ENCODE measurements at regions not wholly inside any gene's neighbourhood (a gene's known extent, or its start where the extent isn't known, plus 50 kb on each side); places are given as distances from the start of the nearest gene placed in this dataset.

- no peak for DNase-seq (ENCODE audit: low read depth)
- H3K4me3 ChIP-seq (ENCODE audit: low read depth, low read length), result no peak overlapping the region
- TF ChIP-seq CTCF (IDR thresholded peaks at IDR 0.05; ENCODE audit: insufficient read depth, low read length), result no peak
These were observed 541.3 kb downstream of the NTRK3 start for GRCh38 chr15:87715252-87715651.

- TF ChIP-seq CTCF (IDR thresholded peaks at IDR 0.05; ENCODE audit: insufficient read depth, low read length), result no peak
- DNase-seq (ENCODE audit: low read depth), result no peak
- H3K4me3 ChIP-seq (ENCODE audit: low read depth, low read length), result no peak overlapping the region
These were observed 543.1 kb downstream of the NTRK3 start for GRCh38 chr15:87713475-87713879.

GRCh38 chr15:87712211-87712610, 544.3 kb downstream of the NTRK3 start:
- no peak for TF ChIP-seq CTCF (IDR thresholded peaks at IDR 0.05; ENCODE audit: insufficient read depth, low read length)
- no peak overlapping the region for H3K4me3 ChIP-seq (ENCODE audit: low read depth, low read length)
- DNase-seq (ENCODE audit: low read depth), result no peak

- no peak overlapping the region for H3K4me3 ChIP-seq (ENCODE audit: low read depth, low read length)
- DNase-seq (ENCODE audit: low read depth), result peak; percentile 78
- no peak for TF ChIP-seq CTCF (IDR thresholded peaks at IDR 0.05; ENCODE audit: insufficient read depth, low read length)
These were observed 545.5 kb downstream of the NTRK3 start for GRCh38 chr15:87711026-87711425.

- H3K4me3 ChIP-seq (ENCODE audit: low read depth, low read length), result no peak overlapping the region
- peak; percentile 84 for DNase-seq (ENCODE audit: low read depth)
- TF ChIP-seq CTCF (IDR thresholded peaks at IDR 0.05; ENCODE audit: insufficient read depth, low read length), result peak; percentile 19
These were observed 546.1 kb downstream of the NTRK3 start for GRCh38 chr15:87710406-87710805.

- DNase-seq (ENCODE audit: low read depth), result no peak
- TF ChIP-seq CTCF (IDR thresholded peaks at IDR 0.05; ENCODE audit: insufficient read depth, low read length), result no peak
- H3K4me3 ChIP-seq (ENCODE audit: low read depth, low read length), result no peak overlapping the region
These were observed 548.9 kb downstream of the NTRK3 start for GRCh38 chr15:87707566-87708130.

GRCh38 chr15:87707071-87707470, 549.5 kb downstream of the NTRK3 start:
- TF ChIP-seq CTCF (IDR thresholded peaks at IDR 0.05; ENCODE audit: insufficient read depth, low read length), result no peak
- DNase-seq (ENCODE audit: low read depth), result no peak
- no peak overlapping the region for H3K4me3 ChIP-seq (ENCODE audit: low read depth, low read length)

Measured in fibroblast of the aortic adventitia (primary cell).